Trophoblast cell (in vitro differentiated cells and primary cell): ENCODE measurements at regions not wholly inside any gene's neighbourhood (a gene's known extent, or its start where the extent isn't known, plus 50 kb on each side); places are given as distances from the start of the nearest gene placed in this dataset.
A peak's percentile ranks its signal among the peaks of the same experiment; 100 is the strongest.

Experiments used
- DNase-seq, 2 donors: peaks; one replicate each; pipeline ENCODE4 v3.0.0-alpha.2; 2016
- H2AFZ ChIP-seq: 2 replicates; pipeline ENCODE4 v1.6.1; 2013; ENCODE audit warnings: low read length, moderate library complexity, mild to moderate bottlenecking; ENCODE audit not compliant: insufficient read depth, poor library complexity
- H2AK5ac ChIP-seq: 2 replicates; pipeline ENCODE4 v1.6.1; 2013; ENCODE audit warnings: mild to moderate bottlenecking, low read length
- H2BK120ac ChIP-seq: 2 replicates; pipeline ENCODE4 v1.6.1; 2013; ENCODE audit warnings: low read length, mild to moderate bottlenecking, moderate library complexity; ENCODE audit not compliant: insufficient read depth, poor library complexity
- H2BK12ac ChIP-seq: 2 replicates; pipeline ENCODE4 v1.6.1; 2013; ENCODE audit warnings: mild to moderate bottlenecking, low read length, moderate library complexity
- H2BK5ac ChIP-seq: 2 replicates; pipeline ENCODE4 v1.6.1; 2013; ENCODE audit warnings: low read length, low read depth, moderate library complexity, mild to moderate bottlenecking; ENCODE audit not compliant: poor library complexity
- H3K14ac ChIP-seq: 2 replicates; pipeline ENCODE4 v1.6.1; 2013; ENCODE audit warnings: mild to moderate bottlenecking, low read length
- H3K18ac ChIP-seq: 2 replicates; pipeline ENCODE4 v1.6.1; 2013; ENCODE audit warnings: mild to moderate bottlenecking, low read length
- H3K23ac ChIP-seq: 2 replicates; pipeline ENCODE4 v1.6.1; 2013; ENCODE audit warnings: low read length
- H3K27ac ChIP-seq: 2 replicates; pipeline ENCODE4 v1.5.1; 2013; ENCODE audit warnings: low read depth, mild to moderate bottlenecking, inconsistent platforms, low read length, moderate library complexity
- H3K27me3 ChIP-seq: 2 replicates; pipeline ENCODE4 v1.6.1; 2013; ENCODE audit warnings: inconsistent platforms, mild to moderate bottlenecking, low read length, moderate library complexity; ENCODE audit not compliant: insufficient read depth
- H3K36me3 ChIP-seq, 2 experiments: 1 replicate in 1 of 2; 2 replicates in 1 of 2; pipeline ENCODE4 v1.6.1; 2013; ENCODE audit warnings: low read length in 2 of 2, mild to moderate bottlenecking in 2 of 2, moderate library complexity in 1 of 2; ENCODE audit not compliant: insufficient read depth in 2 of 2, control insufficient read depth in 1 of 2
- H3K4ac ChIP-seq: 2 replicates; pipeline ENCODE4 v1.6.1; 2013; ENCODE audit warnings: low read depth, mild to moderate bottlenecking, low read length, moderate library complexity
- H3K4me1 ChIP-seq, 2 experiments: 1 replicate in 1 of 2; 2 replicates in 1 of 2; pipeline ENCODE4 v1.6.1; 2013; ENCODE audit warnings: low read length in 2 of 2, mild to moderate bottlenecking in 2 of 2, moderate library complexity in 1 of 2; ENCODE audit not compliant: insufficient read depth in 2 of 2, control insufficient read depth in 1 of 2
- H3K4me2 ChIP-seq: 2 replicates; pipeline ENCODE4 v1.6.1; 2013; ENCODE audit warnings: inconsistent platforms, mild to moderate bottlenecking, low read length, moderate library complexity
- H3K4me3 ChIP-seq: 2 replicates; pipeline ENCODE4 v1.5.1; 2013; ENCODE audit warnings: mild to moderate bottlenecking, low read depth, low read length, inconsistent platforms
- H3K79me1 ChIP-seq: one replicate; pipeline ENCODE4 v1.6.1; 2013; ENCODE audit warnings: low read length
- H3K79me2 ChIP-seq: 2 replicates; pipeline ENCODE4 v1.6.1; 2013; ENCODE audit warnings: low read length, mild to moderate bottlenecking; ENCODE audit not compliant: control insufficient read depth, insufficient read depth, poor library complexity
- H3K9ac ChIP-seq: 2 replicates; pipeline ENCODE4 v1.6.1; 2013; ENCODE audit warnings: mild to moderate bottlenecking, low read length
- H3K9me3 ChIP-seq: 2 replicates; pipeline ENCODE4 v1.6.1; 2013; ENCODE audit warnings: low read depth, mild to moderate bottlenecking, control low read depth, inconsistent platforms, low read length; ENCODE audit not compliant: insufficient read depth
- H4K12ac ChIP-seq: 2 replicates; pipeline ENCODE4 v1.6.1; 2013; ENCODE audit warnings: low read depth, mild to moderate bottlenecking, low read length, moderate library complexity
- H4K8ac ChIP-seq: 2 replicates; pipeline ENCODE4 v1.6.1; 2013; ENCODE audit warnings: low read depth, mild to moderate bottlenecking, low read length, moderate library complexity
- H4K91ac ChIP-seq: one replicate; pipeline ENCODE4 v1.6.1; 2013; ENCODE audit warnings: low read depth, mild to moderate bottlenecking, low read length, moderate library complexity
- WGBS: extraction: QIAGEN DNeasy Blood & Tissue Kit; methylation state at CpG from one replicate; pipeline ENCODE4 v1.1.7; 2013; ENCODE audit warnings: missing lambda C conversion rate; ENCODE audit not compliant: insufficient read length, insufficient coverage; ENCODE audit errors: extremely low coverage; 5-methylcytosine and 5-hydroxymethylcytosine counted together

- Histone ChIP-seq H3K79me2 (no peaks in the 10 kb centered on the region), H2BK120ac (no peak overlapping the region), H4K12ac (no peak overlapping the region), H3K14ac (no peak overlapping the region), H3K9ac (no peak overlapping the region), H4K8ac (no peak overlapping the region), H3K27ac (no peak overlapping the region), H3K36me3 (no peaks in the 10 kb centered on the region), H2BK5ac (no peak overlapping the region), H3K79me1 (no peaks in the 10 kb centered on the region), H4K91ac (no peak overlapping the region), H2AFZ (no peak overlapping the region), H3K4ac (no peak overlapping the region), H3K18ac (no peak overlapping the region), H2AK5ac (no peak overlapping the region), H3K4me1 (no peaks in the 10 kb centered on the region), H3K23ac (no peak overlapping the region), H3K4me3 (no peak overlapping the region), H2BK12ac (no peak overlapping the region), H3K9me3 (peaks cover 4% of the 10 kb centered on the region), H3K4me2 (no peak overlapping the region), H3K27me3 (no peaks in the 10 kb centered on the region)
- WGBS, result no CpG with 5 or more reads among the region's 3 CpGs
- DNase-seq, result no peak
Measured at GRCh38 chr10:30759423-30759822, 129.9 kb upstream of the LYZL2 start.

GRCh38 chr10:30758338-30758737 is 128.8 kb upstream of the LYZL2 start:
- H4K8ac ChIP-seq, result no peak overlapping the region

GRCh38 chr10:30756896-30757295 is 127.3 kb upstream of the LYZL2 start:
- H3K79me1 ChIP-seq, result no peaks in the 10 kb centered on the region
- DNase-seq, result no peak
- no peaks in the 10 kb centered on the region for H3K27me3 ChIP-seq
- H3K27ac ChIP-seq, result no peak overlapping the region
- no peak overlapping the region for H3K18ac ChIP-seq
- no peak overlapping the region for H3K9ac ChIP-seq
- no peak overlapping the region for H2BK12ac ChIP-seq
- H3K4me3 ChIP-seq, result no peak overlapping the region
- no peak overlapping the region for H3K4ac ChIP-seq
- no peak overlapping the region for H3K4me2 ChIP-seq
- H3K4me1 ChIP-seq, result no peaks in the 10 kb centered on the region
- WGBS, result no CpG with 5 or more reads among the region's 3 CpGs
- H4K12ac ChIP-seq, result no peak overlapping the region
- H3K9me3 ChIP-seq, result peaks cover 2% of the 10 kb centered on the region
- no peak overlapping the region for H3K23ac ChIP-seq
- H4K8ac ChIP-seq, result no peak overlapping the region
- H3K79me2 ChIP-seq, result no peaks in the 10 kb centered on the region
- H2BK5ac ChIP-seq, result no peak overlapping the region
- H2AK5ac ChIP-seq, result no peak overlapping the region
- no peak overlapping the region for H2AFZ ChIP-seq
- no peak overlapping the region for H2BK120ac ChIP-seq
- H3K14ac ChIP-seq, result no peak overlapping the region
- H3K36me3 ChIP-seq, result no peaks in the 10 kb centered on the region
- H4K91ac ChIP-seq, result no peak overlapping the region

More at GRCh38 chr10:30758338-30758737, 128.8 kb upstream of the LYZL2 start:
- no peak overlapping the region for H2BK5ac ChIP-seq
- H3K4ac ChIP-seq, result no peak overlapping the region
- no peak overlapping the region for H2AFZ ChIP-seq
- H2AK5ac ChIP-seq, result no peak overlapping the region
- H3K4me3 ChIP-seq, result no peak overlapping the region
- H2BK120ac ChIP-seq, result no peak overlapping the region
- H3K14ac ChIP-seq, result no peak overlapping the region
- H4K91ac ChIP-seq, result no peak overlapping the region
- no peak overlapping the region for H3K27ac ChIP-seq
- H3K79me1 ChIP-seq, result no peaks in the 10 kb centered on the region
- no CpG with 5 or more reads among the region's 1 CpG for WGBS
- no peaks in the 10 kb centered on the region for H3K4me1 ChIP-seq
- DNase-seq, result peak in 1 of 2 donors; percentile 15
- H3K36me3 ChIP-seq, result no peaks in the 10 kb centered on the region
- H3K4me2 ChIP-seq, result no peak overlapping the region
- no peak overlapping the region for H3K18ac ChIP-seq
- peaks cover 4% of the 10 kb centered on the region for H3K9me3 ChIP-seq
- H3K79me2 ChIP-seq, result no peaks in the 10 kb centered on the region
- H4K12ac ChIP-seq, result no peak overlapping the region
- H3K9ac ChIP-seq, result no peak overlapping the region
- no peak overlapping the region for H2BK12ac ChIP-seq
- no peak overlapping the region for H3K23ac ChIP-seq
- H3K27me3 ChIP-seq, result no peaks in the 10 kb centered on the region

GRCh38 chr10:30756151-30756550 is 126.6 kb upstream of the LYZL2 start:
- H3K23ac ChIP-seq, result no peak overlapping the region
- H3K36me3 ChIP-seq, result no peaks in the 10 kb centered on the region
- H3K4me2 ChIP-seq, result no peak overlapping the region
- H3K9ac ChIP-seq, result no peak overlapping the region
- no peak overlapping the region for H4K91ac ChIP-seq
- no peak overlapping the region for H4K8ac ChIP-seq
- H2BK5ac ChIP-seq, result no peak overlapping the region
- no peaks in the 10 kb centered on the region for H3K4me1 ChIP-seq
- DNase-seq, result no peak
- no peak overlapping the region for H2AFZ ChIP-seq
- H3K18ac ChIP-seq, result no peak overlapping the region
- H3K27ac ChIP-seq, result no peak overlapping the region
- no CpG with 5 or more reads among the region's 2 CpGs for WGBS
- H3K4ac ChIP-seq, result no peak overlapping the region
- no peak overlapping the region for H2BK120ac ChIP-seq
- H3K79me1 ChIP-seq, result no peaks in the 10 kb centered on the region
- no peak overlapping the region for H4K12ac ChIP-seq
- H2AK5ac ChIP-seq, result no peak overlapping the region
- no peaks in the 10 kb centered on the region for H3K9me3 ChIP-seq
- H3K4me3 ChIP-seq, result no peak overlapping the region
- H2BK12ac ChIP-seq, result no peak overlapping the region
- H3K27me3 ChIP-seq, result no peaks in the 10 kb centered on the region
- H3K79me2 ChIP-seq, result no peaks in the 10 kb centered on the region
- H3K14ac ChIP-seq, result no peak overlapping the region
